ENCODE measurements at regions not wholly inside any gene's neighbourhood (a gene's known extent, or its start where the extent isn't known, plus 50 kb on each side); places are given as distances from the start of the nearest gene placed in this dataset.
"Not testable (repeated sequence)": the region's sequence is repeated elsewhere in the genome, so short reads cannot be mapped to it uniquely, and the experiment has no call there.

GRCh38 chr11:90282551-90283071, 59.8 kb upstream of the CHORDC1 start:
- TF ChIP-seq CTCF (conservative IDR thresholded peaks at IDR 0.05 in 1 of 2, IDR thresholded peaks at IDR 0.05 in 1 of 2; ENCODE audit: extremely low read depth in 1 of 2, insufficient read depth in 1 of 2, low read depth in 1 of 2, low read length in 2 of 2); EZH2 (IDR thresholded peaks at IDR 0.05; ENCODE audit: borderline replicate concordance, low read length): not testable (repeated sequence)
